HuH-7.5 (cell line): ENCODE measurements at regions not wholly inside any gene's neighbourhood (a gene's known extent, or its start where the extent isn't known, plus 50 kb on each side); places are given as distances from the start of the nearest gene placed in this dataset.

Source experiments
- DNase-seq: peaks from one replicate; pipeline ENCODE4 v3.0.0; 2011; ENCODE audit warnings: low spot score

- DNase-seq, result no peak
Measured at GRCh38 chr12:67496581-67496980, 152.0 kb upstream of the DYRK2 start.

GRCh38 chr12:67498991-67499390 is 149.6 kb upstream of the DYRK2 start:
- no peak for DNase-seq

GRCh38 chr12:67501362-67501761 is 147.2 kb upstream of the DYRK2 start:
- no peak for DNase-seq

GRCh38 chr12:67504026-67504425 is 144.5 kb upstream of the DYRK2 start:
- DNase-seq, result no peak

GRCh38 chr12:67506739-67507138 is 141.8 kb upstream of the DYRK2 start:
- DNase-seq, result no peak

- no peak for DNase-seq
Measured at GRCh38 chr12:67508830-67509229, 139.7 kb upstream of the DYRK2 start.

GRCh38 chr12:67509666-67510386 is 138.7 kb upstream of the DYRK2 start:
- DNase-seq, result no peak

GRCh38 chr12:67512061-67512460 is 136.5 kb upstream of the DYRK2 start:
- DNase-seq, result no peak

GRCh38 chr12:67514502-67514901 is 134.0 kb upstream of the DYRK2 start:
- DNase-seq, result no peak

- DNase-seq, result no peak
Measured at GRCh38 chr12:67515679-67516340, 132.7 kb upstream of the DYRK2 start.

- no peak for DNase-seq
Measured at GRCh38 chr12:67517181-67517887, 131.2 kb upstream of the DYRK2 start.

- DNase-seq, result no peak
Measured at GRCh38 chr12:67519484-67520433, 128.8 kb upstream of the DYRK2 start.

- DNase-seq, result no peak
Measured at GRCh38 chr12:67520606-67521005, 127.9 kb upstream of the DYRK2 start.

- no peak for DNase-seq
Measured at GRCh38 chr12:67522222-67522621, 126.3 kb upstream of the DYRK2 start.

GRCh38 chr12:67523538-67523937 is 125.0 kb upstream of the DYRK2 start:
- DNase-seq, result no peak

GRCh38 chr12:67524861-67525616 is 123.5 kb upstream of the DYRK2 start:
- no peak for DNase-seq

GRCh38 chr12:67525617-67525884 is 123.0 kb upstream of the DYRK2 start:
- no peak for DNase-seq

GRCh38 chr12:67526129-67526528 is 122.4 kb upstream of the DYRK2 start:
- no peak for DNase-seq

- DNase-seq, result no peak
Measured at GRCh38 chr12:67531051-67531450, 117.5 kb upstream of the DYRK2 start.

GRCh38 chr12:67531501-67531900 is 117.0 kb upstream of the DYRK2 start:
- DNase-seq, result no peak

- no peak for DNase-seq
Measured at GRCh38 chr12:67533159-67533558, 115.4 kb upstream of the DYRK2 start.

- no peak for DNase-seq
Measured at GRCh38 chr12:67534046-67534445, 114.5 kb upstream of the DYRK2 start.
